Prostate gland (tissue), 2 donors: ENCODE measurements at regions not wholly inside any gene's neighbourhood (a gene's known extent, or its start where the extent isn't known, plus 50 kb on each side); places are given as distances from the start of the nearest gene placed in this dataset.

ENCODE experiments used
- CTCF ChIP-seq, 4 experiments: fragments of 200-600 bp in 2 of 4; fragments of 450-650 bp in 2 of 4; sonication (generic) in 2 of 4; IDR thresholded peaks; 1 replicate in 3 of 4; 2 replicates in 1 of 4; pipeline ENCODE4 v1.5.1; 2016 to 2019; ENCODE audit warnings: antibody characterized with exemption in 4 of 4, mild to moderate bottlenecking in 2 of 4, moderate library complexity in 2 of 4
- POLR2A ChIP-seq: fragments of 450-650 bp; IDR thresholded peaks from one replicate; pipeline ENCODE4 v1.6.1; 2016; ENCODE audit warnings: antibody characterized with exemption, mild to moderate bottlenecking

- TF ChIP-seq CTCF (IDR thresholded peaks at IDR 0.05), result no peak
- no peak for TF ChIP-seq POLR2A
Observed at GRCh38 chr5:125536095-125536494, 789.7 kb upstream of the ZNF608 start.
